ENCODE measurements at regions not wholly inside any gene's neighbourhood (a gene's known extent, or its start where the extent isn't known, plus 50 kb on each side); places are given as distances from the start of the nearest gene placed in this dataset.

DNA sequence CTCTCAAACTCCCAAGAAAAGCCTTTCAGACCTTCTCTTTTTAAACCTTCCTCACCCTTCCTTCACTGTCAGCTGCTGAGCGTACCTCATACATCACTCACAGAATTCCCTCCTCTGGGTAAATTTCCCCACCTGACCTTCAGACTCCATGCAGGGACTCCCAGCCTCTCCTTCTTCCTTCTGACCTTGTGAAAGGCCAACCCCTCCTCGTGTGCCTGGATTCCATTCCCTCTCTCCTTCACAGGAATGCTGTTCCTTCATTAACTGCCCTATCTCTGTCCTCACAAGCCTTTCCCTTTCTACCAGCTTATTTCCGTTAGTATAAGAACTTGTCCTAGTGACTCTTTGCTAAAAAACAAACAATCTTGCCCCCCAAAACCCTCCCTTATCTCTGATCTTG lies 69.7 kb upstream of the MME start:
- no peaks in the 10 kb centered on the region for H3K4me1 ChIP-seq (ENCODE audit: control insufficient read depth in 3 of 3, insufficient read depth in 3 of 3, low read length in 3 of 3)
- H3K9ac ChIP-seq (ENCODE audit: low read depth in 1 of 3, low read length in 3 of 3), result no peak overlapping the region
- no peak overlapping the region for H3K27ac ChIP-seq (ENCODE audit: low read depth, low read length)
- no peaks in the 10 kb centered on the region for H3K9me3 ChIP-seq (ENCODE audit: control insufficient read depth in 3 of 3, low read length in 3 of 3)
- H3K27me3 ChIP-seq (ENCODE audit: control insufficient read depth in 3 of 3, insufficient read depth in 3 of 3, low read length in 3 of 3), result no peaks in the 10 kb centered on the region
- H3K4me3 ChIP-seq (ENCODE audit: low read length in 3 of 3), result no peak overlapping the region
- H3K36me3 ChIP-seq (ENCODE audit: control insufficient read depth in 3 of 3, insufficient read depth in 3 of 3, low read length in 3 of 3), result no peaks in the 10 kb centered on the region

DNA sequence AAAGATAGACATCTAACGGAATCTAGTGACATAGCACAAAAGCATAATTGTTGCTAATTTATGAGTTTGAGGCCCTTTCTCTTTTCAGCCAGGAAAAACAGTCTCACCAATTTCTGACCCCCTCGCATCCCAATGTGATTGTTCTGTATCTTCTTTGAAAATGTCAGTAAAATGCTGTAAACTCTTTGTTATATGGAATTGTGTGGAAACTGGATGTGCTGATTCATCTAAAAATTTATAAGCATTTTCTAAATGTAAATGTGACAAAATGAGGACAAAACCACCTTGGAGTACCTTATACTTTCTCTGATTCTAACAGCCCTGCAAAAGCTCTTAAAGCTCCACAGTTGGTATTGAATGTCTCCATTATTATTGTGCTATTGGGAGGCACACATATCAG lies 70.9 kb upstream of the MME start:
- Histone ChIP-seq H3K4me3 (ENCODE audit: low read length in 3 of 3) (no peak overlapping the region), H3K9me3 (ENCODE audit: control insufficient read depth in 3 of 3, low read length in 3 of 3) (no peaks in the 10 kb centered on the region), H3K27ac (ENCODE audit: low read depth, low read length) (no peak overlapping the region), H3K9ac (ENCODE audit: low read depth in 1 of 3, low read length in 3 of 3) (no peak overlapping the region), H3K27me3 (ENCODE audit: control insufficient read depth in 3 of 3, insufficient read depth in 3 of 3, low read length in 3 of 3) (no peaks in the 10 kb centered on the region), H3K4me1 (ENCODE audit: control insufficient read depth in 3 of 3, insufficient read depth in 3 of 3, low read length in 3 of 3) (no peaks in the 10 kb centered on the region), H3K36me3 (ENCODE audit: control insufficient read depth in 3 of 3, insufficient read depth in 3 of 3, low read length in 3 of 3) (no peaks in the 10 kb centered on the region)

DNA sequence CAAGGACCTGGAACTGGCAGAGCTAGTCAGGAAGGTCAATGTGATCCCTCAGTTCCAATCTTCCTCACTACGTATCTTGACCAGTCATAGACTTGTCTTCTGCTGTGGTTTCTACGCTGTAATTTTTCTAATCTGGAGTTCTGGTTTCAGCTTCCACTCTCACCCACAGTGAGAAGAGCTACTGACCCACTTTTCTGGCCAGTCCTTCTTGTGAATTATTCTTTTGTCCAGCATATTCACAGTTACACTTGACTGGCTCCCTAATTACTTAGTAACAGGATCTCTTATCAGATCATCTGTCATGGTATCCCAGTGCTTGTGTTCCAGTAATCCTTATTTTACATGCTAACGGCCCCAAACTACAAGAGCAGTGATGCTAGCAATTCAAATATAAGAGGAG lies 72.4 kb upstream of the MME start:
- H3K4me3 ChIP-seq (ENCODE audit: low read length in 3 of 3), result no peak overlapping the region
- H3K9ac ChIP-seq (ENCODE audit: low read depth in 1 of 3, low read length in 3 of 3), result no peak overlapping the region
- no peak overlapping the region for H3K27ac ChIP-seq (ENCODE audit: low read depth, low read length)
- no peaks in the 10 kb centered on the region for H3K27me3 ChIP-seq (ENCODE audit: control insufficient read depth in 3 of 3, insufficient read depth in 3 of 3, low read length in 3 of 3)
- H3K36me3 ChIP-seq (ENCODE audit: control insufficient read depth in 3 of 3, insufficient read depth in 3 of 3, low read length in 3 of 3), result no peaks in the 10 kb centered on the region
- H3K9me3 ChIP-seq (ENCODE audit: control insufficient read depth in 3 of 3, low read length in 3 of 3), result no peaks in the 10 kb centered on the region
- H3K4me1 ChIP-seq (ENCODE audit: control insufficient read depth in 3 of 3, insufficient read depth in 3 of 3, low read length in 3 of 3), result no peaks in the 10 kb centered on the region

DNA sequence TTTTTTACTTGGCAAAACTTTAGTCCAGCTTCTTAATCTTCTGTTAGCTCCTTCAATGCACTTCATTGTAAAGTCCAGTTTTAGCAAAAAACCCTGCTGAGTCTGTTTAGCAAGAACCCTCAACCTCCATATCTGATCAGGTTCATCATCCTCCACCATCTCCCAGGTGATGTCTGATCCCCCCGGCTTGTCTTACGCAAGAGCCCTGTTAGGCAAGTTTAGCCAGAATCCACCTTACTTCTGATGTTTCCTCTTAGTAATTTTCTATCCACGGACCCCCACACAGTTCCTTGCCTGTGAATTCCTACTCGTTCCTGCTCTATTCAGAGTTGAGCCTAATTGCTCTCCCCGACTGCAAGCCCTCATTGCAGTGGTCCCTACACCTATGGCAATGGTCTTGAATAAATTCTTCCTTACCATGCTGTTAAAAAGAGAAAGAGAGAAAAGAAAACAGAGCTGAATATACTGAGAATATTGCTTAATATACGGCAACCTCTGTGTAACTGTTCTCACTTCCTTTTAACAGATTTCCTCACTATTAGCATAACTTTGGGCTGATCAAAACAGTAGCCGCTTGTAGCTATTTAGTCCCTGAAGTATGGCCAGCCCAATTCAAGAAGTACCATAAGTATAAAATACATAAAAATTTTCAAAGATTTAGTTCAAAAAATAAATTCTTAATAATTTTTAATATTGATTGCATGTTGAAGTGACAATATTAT lies 78.7 kb upstream of the MME start:
- Histone ChIP-seq H3K9me3 (ENCODE audit: control insufficient read depth in 3 of 3, low read length in 3 of 3) (no peaks in the 10 kb centered on the region), H3K4me1 (ENCODE audit: control insufficient read depth in 3 of 3, insufficient read depth in 3 of 3, low read length in 3 of 3) (no peaks in the 10 kb centered on the region), H3K9ac (ENCODE audit: low read depth in 1 of 3, low read length in 3 of 3) (no peak overlapping the region), H3K36me3 (ENCODE audit: control insufficient read depth in 3 of 3, insufficient read depth in 3 of 3, low read length in 3 of 3) (no peaks in the 10 kb centered on the region), H3K27ac (ENCODE audit: low read depth, low read length) (no peak overlapping the region), H3K4me3 (ENCODE audit: low read length in 3 of 3) (no peak overlapping the region), H3K27me3 (ENCODE audit: control insufficient read depth in 3 of 3, insufficient read depth in 3 of 3, low read length in 3 of 3) (no peaks in the 10 kb centered on the region)

DNA sequence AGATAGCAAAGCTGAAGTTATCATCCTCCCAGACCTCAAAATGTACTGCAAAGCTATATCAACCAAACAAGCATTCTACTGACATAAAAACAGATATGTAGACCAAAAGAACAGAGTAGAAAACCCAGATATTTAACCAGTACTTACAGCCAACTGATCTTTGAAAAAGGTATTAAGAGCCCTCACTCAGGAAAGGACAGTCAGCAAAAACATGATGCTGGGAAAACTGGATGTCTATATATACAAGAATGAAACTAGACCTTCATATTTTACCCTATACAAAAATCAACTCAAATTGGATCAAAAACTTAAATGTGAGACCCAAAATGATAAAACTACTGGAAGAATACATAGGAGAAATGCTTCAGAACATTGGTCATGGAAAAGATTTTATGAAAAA lies 87.5 kb upstream of the MME start:
- no peaks in the 10 kb centered on the region for H3K27me3 ChIP-seq (ENCODE audit: control insufficient read depth in 3 of 3, insufficient read depth in 3 of 3, low read length in 3 of 3)
- H3K9me3 ChIP-seq (ENCODE audit: control insufficient read depth in 3 of 3, low read length in 3 of 3), result no peaks in the 10 kb centered on the region
- H3K27ac ChIP-seq (ENCODE audit: low read depth, low read length), result no peak overlapping the region
- H3K9ac ChIP-seq (ENCODE audit: low read depth in 1 of 3, low read length in 3 of 3), result no peak overlapping the region
- H3K4me1 ChIP-seq (ENCODE audit: control insufficient read depth in 3 of 3, insufficient read depth in 3 of 3, low read length in 3 of 3), result no peaks in the 10 kb centered on the region
- no peak overlapping the region for H3K4me3 ChIP-seq (ENCODE audit: low read length in 3 of 3)
- H3K36me3 ChIP-seq (ENCODE audit: control insufficient read depth in 3 of 3, insufficient read depth in 3 of 3, low read length in 3 of 3), result no peaks in the 10 kb centered on the region

DNA sequence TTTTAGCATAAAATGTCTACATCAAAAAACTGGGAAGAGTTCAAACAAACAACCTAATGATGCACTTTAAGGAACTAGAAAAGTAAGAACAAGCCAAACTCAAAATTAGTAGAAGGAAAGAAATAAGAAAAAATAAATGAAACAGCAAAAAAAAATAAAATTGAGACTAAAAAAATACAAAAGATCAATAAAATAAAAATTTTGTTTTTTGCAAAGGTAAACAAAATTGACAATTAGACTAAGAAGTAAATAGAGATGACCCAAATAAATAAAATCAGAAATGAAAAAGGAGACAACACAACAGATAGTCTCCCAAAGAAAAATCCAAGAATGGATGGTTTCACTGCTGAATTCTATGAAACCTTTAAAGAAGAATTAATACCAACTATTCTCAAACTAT lies 89.6 kb upstream of the MME start:
- no peaks in the 10 kb centered on the region for H3K4me1 ChIP-seq (ENCODE audit: control insufficient read depth in 3 of 3, insufficient read depth in 3 of 3, low read length in 3 of 3)
- no peak overlapping the region for H3K27ac ChIP-seq (ENCODE audit: low read depth, low read length)
- H3K9ac ChIP-seq (ENCODE audit: low read depth in 1 of 3, low read length in 3 of 3), result no peak overlapping the region
- H3K4me3 ChIP-seq (ENCODE audit: low read length in 3 of 3), result no peak overlapping the region
- H3K27me3 ChIP-seq (ENCODE audit: control insufficient read depth in 3 of 3, insufficient read depth in 3 of 3, low read length in 3 of 3), result no peaks in the 10 kb centered on the region
- H3K9me3 ChIP-seq (ENCODE audit: control insufficient read depth in 3 of 3, low read length in 3 of 3), result no peaks in the 10 kb centered on the region
- no peaks in the 10 kb centered on the region for H3K36me3 ChIP-seq (ENCODE audit: control insufficient read depth in 3 of 3, insufficient read depth in 3 of 3, low read length in 3 of 3)

DNA sequence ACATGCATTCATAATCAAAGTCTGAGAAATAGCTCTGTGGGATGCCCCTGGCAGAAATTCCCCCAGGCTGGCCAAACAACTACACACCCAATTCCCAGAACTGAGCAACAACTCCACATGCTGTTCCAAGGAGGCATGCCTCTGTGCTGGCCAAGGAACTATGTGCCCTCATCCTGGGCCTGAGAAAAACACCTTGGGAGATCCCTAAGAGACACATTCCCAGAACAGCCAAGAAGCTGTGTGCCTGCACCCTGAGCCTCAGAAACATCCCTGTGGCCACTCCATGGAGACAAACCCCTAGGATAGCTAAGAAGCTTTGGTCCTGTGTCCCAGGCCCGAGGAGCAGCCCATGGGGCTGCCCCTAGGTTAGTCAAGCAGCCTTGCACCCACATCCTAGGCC lies 92.3 kb upstream of the MME start:
- no peaks in the 10 kb centered on the region for H3K36me3 ChIP-seq (ENCODE audit: control insufficient read depth in 3 of 3, insufficient read depth in 3 of 3, low read length in 3 of 3)
- H3K4me1 ChIP-seq (ENCODE audit: control insufficient read depth in 3 of 3, insufficient read depth in 3 of 3, low read length in 3 of 3), result no peaks in the 10 kb centered on the region
- no peaks in the 10 kb centered on the region for H3K9me3 ChIP-seq (ENCODE audit: control insufficient read depth in 3 of 3, low read length in 3 of 3)
- no peaks in the 10 kb centered on the region for H3K27me3 ChIP-seq (ENCODE audit: control insufficient read depth in 3 of 3, insufficient read depth in 3 of 3, low read length in 3 of 3)
- H3K4me3 ChIP-seq (ENCODE audit: low read length in 3 of 3), result no peak overlapping the region
- no peak overlapping the region for H3K9ac ChIP-seq (ENCODE audit: low read depth in 1 of 3, low read length in 3 of 3)
- no peak overlapping the region for H3K27ac ChIP-seq (ENCODE audit: low read depth, low read length)

DNA sequence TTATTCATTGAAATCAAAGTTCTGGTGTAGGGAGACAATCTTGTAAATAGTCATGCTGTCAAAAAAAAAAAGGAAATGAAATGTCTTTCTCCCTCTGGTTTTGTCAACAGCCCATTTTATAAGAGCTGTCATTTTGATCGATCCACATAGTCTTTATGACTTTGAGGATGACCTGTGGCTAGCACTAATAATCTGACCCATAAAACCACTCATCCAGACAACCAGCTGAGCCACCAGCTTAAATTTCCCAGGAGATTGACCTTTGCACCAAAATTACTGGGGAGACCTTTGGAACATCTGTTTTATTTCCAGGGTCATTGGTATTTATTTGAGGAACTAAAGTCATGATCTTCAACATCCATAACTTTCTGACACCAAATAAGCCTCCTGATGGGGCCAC lies 98.5 kb upstream of the MME start:
- Histone ChIP-seq H3K27me3 (ENCODE audit: control insufficient read depth in 3 of 3, insufficient read depth in 3 of 3, low read length in 3 of 3) (no peaks in the 10 kb centered on the region), H3K9me3 (ENCODE audit: control insufficient read depth in 3 of 3, low read length in 3 of 3) (no peaks in the 10 kb centered on the region), H3K27ac (ENCODE audit: low read depth, low read length) (no peak overlapping the region), H3K9ac (ENCODE audit: low read depth in 1 of 3, low read length in 3 of 3) (no peak overlapping the region), H3K36me3 (ENCODE audit: control insufficient read depth in 3 of 3, insufficient read depth in 3 of 3, low read length in 3 of 3) (no peaks in the 10 kb centered on the region), H3K4me3 (ENCODE audit: low read length in 3 of 3) (no peak overlapping the region), H3K4me1 (ENCODE audit: control insufficient read depth in 3 of 3, insufficient read depth in 3 of 3, low read length in 3 of 3) (no peaks in the 10 kb centered on the region)

DNA sequence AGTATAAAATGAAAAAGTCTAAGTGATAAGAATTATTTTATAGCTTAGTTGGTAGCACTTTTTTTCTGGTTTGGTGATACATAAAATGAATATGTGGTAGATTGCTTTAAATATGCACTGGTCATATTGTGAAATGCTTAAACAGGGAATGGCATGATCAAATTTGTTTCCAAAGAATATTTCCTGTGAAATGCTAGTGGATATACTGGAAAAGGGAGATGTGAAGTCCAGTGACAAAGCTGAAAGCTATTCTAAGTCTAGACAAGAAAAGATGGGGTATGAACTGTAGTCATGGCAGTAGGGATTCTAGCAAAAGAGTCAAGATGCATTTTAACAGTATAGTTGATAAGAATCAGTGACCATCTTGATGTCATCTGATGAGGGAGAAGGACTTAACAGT lies 98.9 kb upstream of the MME start:
- H3K9me3 ChIP-seq (ENCODE audit: control insufficient read depth in 3 of 3, low read length in 3 of 3), result no peaks in the 10 kb centered on the region
- H3K27ac ChIP-seq (ENCODE audit: low read depth, low read length), result no peak overlapping the region
- no peaks in the 10 kb centered on the region for H3K36me3 ChIP-seq (ENCODE audit: control insufficient read depth in 3 of 3, insufficient read depth in 3 of 3, low read length in 3 of 3)
- no peaks in the 10 kb centered on the region for H3K4me1 ChIP-seq (ENCODE audit: control insufficient read depth in 3 of 3, insufficient read depth in 3 of 3, low read length in 3 of 3)
- H3K9ac ChIP-seq (ENCODE audit: low read depth in 1 of 3, low read length in 3 of 3), result no peak overlapping the region
- H3K27me3 ChIP-seq (ENCODE audit: control insufficient read depth in 3 of 3, insufficient read depth in 3 of 3, low read length in 3 of 3), result no peaks in the 10 kb centered on the region
- H3K4me3 ChIP-seq (ENCODE audit: low read length in 3 of 3), result no peak overlapping the region

DNA sequence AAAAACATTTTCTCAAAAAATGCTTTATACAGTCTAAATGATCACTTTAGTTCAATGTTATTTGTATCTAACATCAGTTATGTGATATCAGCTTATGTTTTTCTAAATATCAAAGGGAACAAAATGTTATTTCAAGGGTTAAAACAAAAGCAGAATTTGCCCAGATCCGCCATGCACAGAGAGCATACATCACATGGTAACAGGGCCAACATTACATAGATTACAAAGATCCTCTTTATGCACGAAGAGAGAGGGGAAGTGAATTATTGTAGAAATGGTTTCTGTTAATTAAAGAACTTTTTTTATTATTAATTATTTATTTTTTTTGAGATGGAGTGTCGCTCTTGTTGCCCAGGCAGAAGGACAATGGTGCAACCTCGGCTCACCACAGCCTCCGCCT lies 100.8 kb upstream of the MME start:
- Histone ChIP-seq H3K4me3 (ENCODE audit: low read length in 3 of 3) (no peak overlapping the region), H3K36me3 (ENCODE audit: control insufficient read depth in 3 of 3, insufficient read depth in 3 of 3, low read length in 3 of 3) (no peaks in the 10 kb centered on the region), H3K9ac (ENCODE audit: low read depth in 1 of 3, low read length in 3 of 3) (no peak overlapping the region), H3K9me3 (ENCODE audit: control insufficient read depth in 3 of 3, low read length in 3 of 3) (no peaks in the 10 kb centered on the region), H3K27me3 (ENCODE audit: control insufficient read depth in 3 of 3, insufficient read depth in 3 of 3, low read length in 3 of 3) (no peaks in the 10 kb centered on the region), H3K27ac (ENCODE audit: low read depth, low read length) (no peak overlapping the region), H3K4me1 (ENCODE audit: control insufficient read depth in 3 of 3, insufficient read depth in 3 of 3, low read length in 3 of 3) (no peaks in the 10 kb centered on the region)

DNA sequence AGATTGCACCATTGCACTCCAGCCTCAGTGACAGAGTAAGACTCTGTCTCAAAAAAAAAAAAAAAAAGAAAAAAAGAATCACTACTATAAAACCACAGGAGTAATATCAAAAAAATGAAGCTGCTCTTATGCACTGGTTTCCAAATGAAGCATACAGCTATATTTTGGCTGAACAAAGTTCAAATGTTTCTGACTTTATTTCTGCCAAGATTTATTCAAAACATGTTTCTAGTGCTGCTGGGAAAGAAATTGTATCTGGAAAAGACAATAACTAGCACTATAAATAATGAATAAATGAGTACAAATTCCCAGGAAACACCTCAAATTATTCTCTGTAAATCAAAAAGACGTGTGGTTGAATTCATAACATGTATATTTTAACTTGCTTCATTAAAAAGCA lies 102.5 kb upstream of the MME start:
- no peaks in the 10 kb centered on the region for H3K9me3 ChIP-seq (ENCODE audit: control insufficient read depth in 3 of 3, low read length in 3 of 3)
- H3K4me3 ChIP-seq (ENCODE audit: low read length in 3 of 3), result no peak overlapping the region
- no peak overlapping the region for H3K27ac ChIP-seq (ENCODE audit: low read depth, low read length)
- H3K4me1 ChIP-seq (ENCODE audit: control insufficient read depth in 3 of 3, insufficient read depth in 3 of 3, low read length in 3 of 3), result no peaks in the 10 kb centered on the region
- H3K9ac ChIP-seq (ENCODE audit: low read depth in 1 of 3, low read length in 3 of 3), result no peak overlapping the region
- H3K36me3 ChIP-seq (ENCODE audit: control insufficient read depth in 3 of 3, insufficient read depth in 3 of 3, low read length in 3 of 3), result no peaks in the 10 kb centered on the region
- H3K27me3 ChIP-seq (ENCODE audit: control insufficient read depth in 3 of 3, insufficient read depth in 3 of 3, low read length in 3 of 3), result no peaks in the 10 kb centered on the region

All from skeletal muscle tissue (tissue), 3 donors.